HG02798 (cell line): ENCODE measurements at regions not wholly inside any gene's neighbourhood (a gene's known extent, or its start where the extent isn't known, plus 50 kb on each side); places are given as distances from the start of the nearest gene placed in this dataset.
A peak's percentile ranks its signal among the peaks of the same experiment; 100 is the strongest.
"Not testable (repeated sequence)": the region's sequence is repeated elsewhere in the genome, so short reads cannot be mapped to it uniquely, and the experiment has no call there.

ENCODE experiments used
- ATAC-seq: cut with Tn5 transposase; IDR thresholded peaks from one replicate; pipeline ENCODE4 v1.9.1; 2021; ENCODE audit warnings: mild to moderate bottlenecking; ENCODE audit not compliant: unreplicated experiment, poor library complexity

DNA sequence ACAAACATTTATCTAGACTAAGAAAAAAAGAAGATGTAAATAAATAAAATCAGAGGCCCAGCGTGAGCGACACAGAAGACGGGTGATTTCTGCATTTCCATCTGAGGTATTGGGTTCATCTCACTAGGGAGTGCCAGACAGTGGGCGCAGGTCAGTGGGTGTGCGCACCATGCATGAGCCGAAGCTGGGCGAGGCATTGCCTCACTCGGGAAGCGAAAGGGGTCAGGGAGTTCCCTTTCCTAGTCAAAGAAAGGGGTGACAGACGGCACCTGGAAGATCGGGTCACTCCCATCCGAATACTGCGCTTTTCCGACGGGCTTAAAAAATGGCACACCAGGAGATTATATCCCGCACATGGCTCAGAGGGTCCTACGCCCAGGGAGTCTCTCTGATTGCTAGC, 79.5 kb upstream of the ABCD2 start:
- ATAC-seq, result not testable (repeated sequence)

GRCh38 chr12:39697108-39697507, 77.5 kb upstream of the ABCD2 start:
- no peak for ATAC-seq

DNA sequence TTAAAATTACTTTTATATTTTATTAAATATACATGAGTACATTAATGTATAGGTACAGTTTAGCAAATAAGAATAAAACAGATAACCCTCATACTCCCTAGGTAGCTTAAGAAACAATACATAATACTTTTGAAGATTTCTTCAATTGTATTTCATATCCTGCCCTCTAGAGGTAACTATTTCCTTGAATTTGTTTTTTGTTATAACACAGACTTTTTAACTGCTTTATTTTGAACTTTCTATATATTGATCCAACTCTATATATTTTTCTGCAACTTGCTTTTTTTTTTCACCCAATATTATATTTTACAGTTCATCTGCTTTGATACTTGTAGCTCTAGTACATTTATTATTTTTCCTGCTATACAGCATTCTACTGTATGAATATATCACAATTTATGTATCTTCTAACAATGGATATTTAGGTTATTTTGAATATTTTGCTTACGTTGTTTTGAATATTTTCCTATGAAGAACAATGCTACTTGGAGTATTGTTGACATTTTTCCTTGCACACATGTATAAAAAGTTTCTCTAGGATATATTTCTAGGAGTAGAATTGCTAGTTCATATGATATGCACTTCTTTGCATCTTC, 72.8 kb upstream of the ABCD2 start:
- no peak for ATAC-seq

DNA sequence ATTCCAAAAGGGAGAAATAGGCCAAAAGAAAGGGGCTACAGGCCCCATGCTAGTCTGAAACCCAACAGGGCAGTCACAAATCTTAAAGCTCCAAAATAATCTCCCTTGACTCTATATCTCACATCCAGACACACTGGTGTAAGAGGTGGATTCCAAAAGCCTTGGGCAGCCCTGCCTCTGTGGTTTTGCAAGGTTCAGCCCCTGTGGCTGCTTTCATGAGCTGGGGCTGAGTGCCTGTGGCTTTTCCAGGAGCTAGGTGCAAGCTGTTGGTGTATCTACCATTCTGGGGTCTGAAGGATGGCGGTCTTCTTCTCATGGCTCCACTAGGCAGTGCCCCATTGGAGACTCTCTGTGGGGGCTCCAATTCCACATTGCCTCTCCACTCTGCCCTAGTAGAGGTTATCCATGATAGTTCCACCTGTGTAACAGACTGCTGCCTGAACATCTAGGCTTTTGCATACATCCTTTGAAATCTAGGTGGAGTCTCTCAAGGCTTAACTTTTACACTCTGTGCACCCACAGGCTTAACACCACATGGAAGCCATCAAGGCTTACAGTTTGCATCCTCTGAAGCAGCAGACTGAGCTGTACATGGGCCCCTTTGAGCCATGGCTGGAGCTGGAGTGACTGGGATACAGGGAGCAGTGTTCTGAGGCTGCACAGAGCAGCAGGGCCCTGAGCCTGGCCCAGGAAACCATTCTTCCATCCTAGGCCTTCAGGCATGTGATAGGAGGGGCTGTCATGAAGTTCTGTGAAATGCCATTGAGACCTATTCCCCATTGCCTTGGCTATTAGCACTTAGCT, 66.5 kb upstream of the ABCD2 start:
- ATAC-seq, result no peak

DNA sequence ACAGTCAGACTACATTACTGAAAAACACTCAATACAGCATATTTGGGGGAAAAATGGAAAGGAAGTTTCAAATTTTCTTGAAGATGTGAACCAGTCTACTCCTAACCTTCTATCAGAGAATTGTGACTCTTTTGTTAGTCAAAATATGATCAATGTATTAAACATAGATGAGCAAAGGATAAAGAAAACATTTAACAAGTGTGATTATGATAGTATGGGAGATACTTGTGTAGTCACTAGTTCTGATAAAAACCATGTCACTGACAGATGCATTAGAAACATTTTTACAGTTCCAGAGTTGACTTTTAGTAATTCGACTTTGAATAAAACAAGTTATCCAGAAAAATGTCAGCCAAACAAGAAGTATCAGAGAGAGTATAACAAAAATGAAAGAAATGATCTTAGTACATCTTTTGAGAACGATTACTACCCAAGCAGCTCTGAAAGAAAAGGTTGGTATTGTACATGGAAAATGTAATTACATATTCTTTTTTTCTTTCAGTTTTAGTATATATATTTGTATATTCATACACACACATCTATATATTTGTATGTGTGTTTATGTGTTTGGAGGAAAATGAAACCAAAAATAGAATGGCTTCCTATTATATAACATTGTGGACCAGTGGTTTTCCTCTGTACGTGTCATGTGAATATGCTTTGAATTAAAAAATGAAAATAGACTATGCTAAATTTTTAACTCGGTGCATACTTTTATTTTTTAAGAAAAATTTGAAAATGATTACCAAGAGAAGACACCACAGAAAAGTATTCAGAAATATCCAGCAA, 63.3 kb upstream of the ABCD2 start:
- ATAC-seq, result peak; percentile 37

GRCh38 chr12:39675263-39675662, 55.7 kb upstream of the ABCD2 start:
- ATAC-seq, result no peak

DNA sequence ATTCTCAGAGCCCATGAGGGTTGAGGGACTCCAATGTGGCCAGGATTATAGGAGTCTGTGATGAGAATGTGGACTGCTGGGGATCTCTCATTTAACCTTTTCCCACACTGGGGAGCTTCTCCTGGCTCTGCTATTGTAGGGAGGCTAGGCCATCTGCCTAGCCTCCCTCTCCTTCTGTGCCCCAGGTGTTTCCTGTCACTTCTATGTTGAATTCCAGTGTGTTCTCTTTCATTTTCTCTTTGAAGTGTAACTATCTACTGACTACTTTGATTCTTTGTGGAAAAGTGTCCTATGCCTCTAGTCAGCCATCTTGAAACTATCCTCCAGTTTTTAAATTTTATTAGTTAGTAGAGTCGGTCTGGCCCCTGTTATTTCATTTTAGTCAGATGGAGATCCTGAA, 53.4 kb upstream of the ABCD2 start:
- ATAC-seq, result peak; percentile 57

- ATAC-seq, result peak; percentile 13
Observed at GRCh38 chr12:39671898-39672875, 52.6 kb upstream of the ABCD2 start.

GRCh38 chr12:39669539-39669938, 49.9 kb upstream of the ABCD2 start:
- ATAC-seq, result not testable (repeated sequence)
